BE2C (cell line): ENCODE measurements at regions not wholly inside any gene's neighbourhood (a gene's known extent, or its start where the extent isn't known, plus 50 kb on each side); places are given as distances from the start of the nearest gene placed in this dataset.

Experiments
- DNase-seq: peaks from one replicate; pipeline ENCODE4 v3.0.0-alpha.2; 2020
- H3K27me3 ChIP-seq: fragments of 250-450 bp; sonication (Bioruptor Pico); 2 replicates; pipeline ENCODE4 v1.5.1; 2020; ENCODE audit warnings: mild to moderate bottlenecking
- H3K36me3 ChIP-seq: fragments of 250-450 bp; sonication (Bioruptor Pico); 2 replicates; pipeline ENCODE4 v1.5.1; 2020; ENCODE audit warnings: mild to moderate bottlenecking
- H3K4me1 ChIP-seq: fragments of 250-450 bp; sonication (Bioruptor Pico); 2 replicates; pipeline ENCODE4 v1.5.1; 2020
- H3K4me3 ChIP-seq: 2 replicates; pipeline ENCODE4 v1.5.1; 2011; ENCODE audit warnings: low read depth, low read length
- H3K9me3 ChIP-seq: fragments of 250-450 bp; sonication (Bioruptor Pico); 2 replicates; pipeline ENCODE4 v1.5.1; 2020
- TF ChIP-seq, protein P1 (sequence below): IDR thresholded peaks from 2 replicates; pipeline ENCODE4 v1.5.1; 2012; ENCODE audit warnings: mild to moderate bottlenecking, low read depth, low read length

DNA sequence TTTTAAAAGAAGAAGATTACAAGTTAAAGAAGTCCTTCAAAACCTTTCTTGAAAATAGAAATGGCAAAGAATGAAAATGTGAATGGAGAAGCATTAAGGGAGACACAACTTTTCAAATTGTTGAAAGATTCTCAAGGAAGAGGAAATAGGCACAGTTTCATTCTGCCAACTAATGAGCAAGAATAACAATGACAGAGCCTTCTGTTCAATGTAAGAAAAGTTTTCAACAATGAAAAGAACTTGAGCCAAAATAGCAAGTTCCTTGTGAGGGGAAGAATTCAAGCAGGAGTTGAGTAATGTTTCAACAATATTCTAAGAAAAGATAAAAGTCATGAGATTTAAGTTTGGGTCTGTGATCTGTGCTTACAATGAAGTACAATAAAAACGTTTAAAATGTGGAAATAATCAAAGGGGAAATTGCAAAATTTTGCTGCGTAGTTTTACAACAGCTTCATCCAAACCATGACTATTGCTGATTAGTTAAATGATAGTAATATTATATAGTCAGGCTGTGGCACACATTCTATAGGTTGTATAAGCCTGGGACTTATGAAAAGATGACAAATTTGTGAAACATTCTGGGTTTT is 122.6 kb downstream of the METTL4 start:
- TF ChIP-seq, protein P1, sequence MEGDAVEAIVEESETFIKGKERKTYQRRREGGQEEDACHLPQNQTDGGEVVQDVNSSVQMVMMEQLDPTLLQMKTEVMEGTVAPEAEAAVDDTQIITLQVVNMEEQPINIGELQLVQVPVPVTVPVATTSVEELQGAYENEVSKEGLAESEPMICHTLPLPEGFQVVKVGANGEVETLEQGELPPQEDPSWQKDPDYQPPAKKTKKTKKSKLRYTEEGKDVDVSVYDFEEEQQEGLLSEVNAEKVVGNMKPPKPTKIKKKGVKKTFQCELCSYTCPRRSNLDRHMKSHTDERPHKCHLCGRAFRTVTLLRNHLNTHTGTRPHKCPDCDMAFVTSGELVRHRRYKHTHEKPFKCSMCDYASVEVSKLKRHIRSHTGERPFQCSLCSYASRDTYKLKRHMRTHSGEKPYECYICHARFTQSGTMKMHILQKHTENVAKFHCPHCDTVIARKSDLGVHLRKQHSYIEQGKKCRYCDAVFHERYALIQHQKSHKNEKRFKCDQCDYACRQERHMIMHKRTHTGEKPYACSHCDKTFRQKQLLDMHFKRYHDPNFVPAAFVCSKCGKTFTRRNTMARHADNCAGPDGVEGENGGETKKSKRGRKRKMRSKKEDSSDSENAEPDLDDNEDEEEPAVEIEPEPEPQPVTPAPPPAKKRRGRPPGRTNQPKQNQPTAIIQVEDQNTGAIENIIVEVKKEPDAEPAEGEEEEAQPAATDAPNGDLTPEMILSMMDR = no peak
- no peaks in the 10 kb centered on the region for H3K9me3 ChIP-seq
- no peak for DNase-seq
- no peaks in the 10 kb centered on the region for H3K36me3 ChIP-seq
- no peaks in the 10 kb centered on the region for H3K27me3 ChIP-seq
- H3K4me3 ChIP-seq = no peak overlapping the region
- H3K4me1 ChIP-seq = no peaks in the 10 kb centered on the region

DNA sequence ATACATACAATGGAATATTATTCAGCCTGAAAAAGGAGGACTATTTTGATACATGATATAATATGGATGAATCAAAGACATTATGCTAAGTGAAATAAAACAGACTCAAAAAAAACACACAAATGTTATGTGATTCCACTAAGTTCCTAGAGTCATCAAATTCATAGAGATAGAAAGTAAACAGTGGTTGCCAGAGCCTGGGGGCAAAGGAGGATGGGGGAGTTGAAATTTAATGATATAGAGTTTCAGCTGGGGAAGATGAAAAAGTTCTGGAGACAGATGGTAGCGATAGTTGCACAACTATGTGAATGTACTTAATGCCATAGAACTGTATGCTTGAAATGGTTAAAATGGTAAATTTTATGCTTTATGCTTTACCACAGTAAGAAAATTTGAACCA is 119.7 kb downstream of the METTL4 start:
- Histone ChIP-seq H3K4me3 (no peak overlapping the region), H3K36me3 (no peaks in the 10 kb centered on the region), H3K9me3 (no peaks in the 10 kb centered on the region), H3K4me1 (no peaks in the 10 kb centered on the region), H3K27me3 (no peaks in the 10 kb centered on the region)
- TF ChIP-seq, protein P1 = no peak
- DNase-seq = no peak

DNA sequence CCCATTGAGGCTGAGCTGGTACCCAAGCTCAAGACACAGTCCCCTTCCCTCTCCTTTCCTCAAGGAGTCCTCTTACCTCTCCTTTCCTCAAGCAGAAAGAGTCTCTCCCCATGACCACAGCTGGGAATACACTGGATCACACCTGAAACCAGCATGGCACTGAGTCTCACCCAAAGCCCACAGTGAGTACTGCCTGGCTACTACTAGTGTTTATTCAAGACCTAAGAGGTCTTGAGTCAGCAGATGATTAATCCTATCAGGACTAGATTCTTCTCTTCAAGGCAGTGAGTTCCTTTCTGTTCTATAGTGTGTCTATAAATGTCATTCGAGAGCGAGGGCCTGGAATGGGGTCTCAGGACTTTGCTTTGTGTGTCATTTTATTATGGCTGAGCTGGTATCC is 111.4 kb downstream of the METTL4 start:
- no peaks in the 10 kb centered on the region for H3K9me3 ChIP-seq
- no peaks in the 10 kb centered on the region for H3K4me1 ChIP-seq
- no peak overlapping the region for H3K4me3 ChIP-seq
- TF ChIP-seq, protein P1 = no peak
- no peaks in the 10 kb centered on the region for H3K27me3 ChIP-seq
- DNase-seq = no peak
- H3K36me3 ChIP-seq = no peaks in the 10 kb centered on the region

DNA sequence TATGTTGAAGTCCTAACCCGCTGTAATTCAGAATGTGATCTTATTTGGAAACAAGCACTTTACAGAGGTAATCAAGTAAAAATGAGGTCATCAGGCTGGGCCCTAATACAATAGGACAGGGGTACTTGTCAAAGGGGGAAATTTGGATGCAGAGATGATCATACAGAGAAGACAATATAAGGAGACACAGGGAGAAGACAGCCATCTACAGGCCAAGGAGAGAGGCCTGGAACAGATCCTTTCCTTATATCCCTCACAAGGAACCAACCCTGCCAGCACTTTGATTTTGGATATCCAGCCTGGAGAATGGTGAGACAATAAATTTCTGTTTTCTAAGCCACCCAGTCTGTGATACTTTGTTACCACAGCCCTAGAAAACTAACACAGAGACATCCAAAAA is 104.3 kb downstream of the METTL4 start:
- Histone ChIP-seq H3K9me3 (no peaks in the 10 kb centered on the region), H3K4me1 (no peaks in the 10 kb centered on the region), H3K27me3 (no peaks in the 10 kb centered on the region), H3K4me3 (no peak overlapping the region), H3K36me3 (no peaks in the 10 kb centered on the region)
- no peak for DNase-seq
- TF ChIP-seq, protein P1 = no peak

DNA sequence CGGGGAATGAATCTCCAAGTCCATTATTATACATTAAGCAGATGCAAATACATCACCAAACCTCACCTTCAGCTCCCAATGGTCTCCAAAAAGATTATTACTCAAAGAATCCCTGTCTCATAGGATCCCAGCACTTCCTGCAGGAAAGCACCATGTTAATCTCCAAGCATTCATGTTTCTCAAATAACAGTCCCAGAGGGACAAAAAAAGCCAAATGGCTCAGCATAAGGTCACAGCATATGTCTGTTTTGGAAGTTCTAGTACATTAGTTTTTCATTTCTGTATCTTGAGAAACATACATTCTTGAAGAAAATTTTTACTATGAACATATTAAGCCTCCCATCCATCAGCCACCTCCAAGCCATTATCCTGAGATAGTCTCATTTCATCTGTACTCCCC is 103.3 kb downstream of the METTL4 start:
- Histone ChIP-seq H3K36me3 (no peaks in the 10 kb centered on the region), H3K4me1 (no peaks in the 10 kb centered on the region), H3K9me3 (no peaks in the 10 kb centered on the region), H3K4me3 (no peak overlapping the region), H3K27me3 (no peaks in the 10 kb centered on the region)
- TF ChIP-seq, protein P1 = no peak
- no peak for DNase-seq

DNA sequence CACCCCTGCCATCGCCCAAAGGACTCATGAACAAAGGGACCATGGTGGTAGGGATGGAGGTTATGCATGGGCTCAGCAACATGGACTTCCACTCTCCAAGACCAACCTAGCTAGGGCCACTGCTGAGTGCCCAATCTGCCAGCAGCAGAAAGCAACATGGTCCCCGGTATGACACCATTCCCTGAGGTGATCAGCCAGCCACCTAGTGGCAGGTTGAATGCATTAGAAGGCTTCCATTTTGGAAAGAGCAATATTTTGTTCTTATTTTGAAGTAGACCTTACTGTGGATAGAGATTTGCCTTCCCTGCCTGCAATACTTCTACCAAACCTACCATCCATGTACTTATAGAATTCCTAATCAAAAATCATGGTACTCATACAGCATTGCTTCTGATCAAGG is 99.8 kb downstream of the METTL4 start:
- DNase-seq = peak; percentile 2
- no peak overlapping the region for H3K4me3 ChIP-seq
- TF ChIP-seq, protein P1 = peak; percentile 37
- no peaks in the 10 kb centered on the region for H3K9me3 ChIP-seq
- no peaks in the 10 kb centered on the region for H3K27me3 ChIP-seq
- no peaks in the 10 kb centered on the region for H3K36me3 ChIP-seq
- no peaks in the 10 kb centered on the region for H3K4me1 ChIP-seq
